SK-N-SH treated with all-trans-retinoic acid at 6 μM for 48 hours (cell line): ENCODE measurements at regions not wholly inside any gene's neighbourhood (a gene's known extent, or its start where the extent isn't known, plus 50 kb on each side); places are given as distances from the start of the nearest gene placed in this dataset.

Experiments used
- ATAC-seq: fragments of 200-7000 bp; cut with Tn5 transposase; 3 replicates; pipeline ENCODE4 v1.9.1; 2020; ENCODE audit warnings: mild to moderate bottlenecking, moderate library complexity
- CSDC2 ChIP-seq: fragments of 250-450 bp; sonication (Bioruptor Pico); IDR thresholded peaks from 2 replicates; pipeline ENCODE4 v1.5.0; 2020; ENCODE audit warnings: mild to moderate bottlenecking, moderate library complexity
- OSR1 ChIP-seq: fragments of 250-450 bp; sonication (Bioruptor Pico); IDR thresholded peaks from 2 replicates; pipeline ENCODE4 v1.8.0; 2022; ENCODE audit warnings: moderate library complexity, mild to moderate bottlenecking, inconsistent platforms
- SNAI2 ChIP-seq: fragments of 250-450 bp; sonication (Bioruptor Pico); IDR thresholded peaks from 2 replicates; pipeline ENCODE4 v1.5.0; 2020; ENCODE audit warnings: mild to moderate bottlenecking, moderate library complexity
- TCF4 ChIP-seq: fragments of 250-450 bp; sonication (Bioruptor Pico); IDR thresholded peaks from 2 replicates; pipeline ENCODE4 v1.8.0; 2021; ENCODE audit warnings: mild to moderate bottlenecking, moderate library complexity, borderline replicate concordance
- ZFP3 ChIP-seq: fragments of 250-450 bp; sonication (Bioruptor Pico); IDR thresholded peaks from 2 replicates; pipeline ENCODE4 v1.5.0; 2020; ENCODE audit warnings: mild to moderate bottlenecking, moderate library complexity
- ZNF70 ChIP-seq: fragments of 450-650 bp; formaldehyde crosslinking; IDR thresholded peaks from 2 replicates; pipeline ENCODE4 v1.5.0; 2020; ENCODE audit warnings: mild to moderate bottlenecking, moderate library complexity
- ZNF8 ChIP-seq: fragments of 450-650 bp; formaldehyde crosslinking; IDR thresholded peaks from 2 replicates; pipeline ENCODE4 v1.5.0; 2020; ENCODE audit warnings: mild to moderate bottlenecking, moderate library complexity
- TF ChIP-seq, protein P1 (sequence below): fragments of 250-450 bp; sonication (Bioruptor Pico); IDR thresholded peaks from 2 replicates; pipeline ENCODE4 v1.5.0; 2020; ENCODE audit warnings: mild to moderate bottlenecking, moderate library complexity
- TF ChIP-seq, protein P2 (sequence below): fragments of 250-450 bp; sonication (Bioruptor Pico); IDR thresholded peaks from 2 replicates; pipeline ENCODE4 v1.5.1; 2021; ENCODE audit warnings: mild to moderate bottlenecking, moderate library complexity
- TF ChIP-seq, protein P3 (sequence below): fragments of 250-450 bp; sonication (Bioruptor Pico); IDR thresholded peaks from 2 replicates; pipeline ENCODE4 v1.8.0; 2021; ENCODE audit warnings: low read depth, mild to moderate bottlenecking, moderate library complexity, borderline replicate concordance
- TF ChIP-seq, protein P4 (sequence below): fragments of 250-450 bp; sonication (Bioruptor Pico); IDR thresholded peaks from 2 replicates; pipeline ENCODE4 v1.5.1; 2020; ENCODE audit warnings: low read depth, mild to moderate bottlenecking, moderate library complexity

DNA sequence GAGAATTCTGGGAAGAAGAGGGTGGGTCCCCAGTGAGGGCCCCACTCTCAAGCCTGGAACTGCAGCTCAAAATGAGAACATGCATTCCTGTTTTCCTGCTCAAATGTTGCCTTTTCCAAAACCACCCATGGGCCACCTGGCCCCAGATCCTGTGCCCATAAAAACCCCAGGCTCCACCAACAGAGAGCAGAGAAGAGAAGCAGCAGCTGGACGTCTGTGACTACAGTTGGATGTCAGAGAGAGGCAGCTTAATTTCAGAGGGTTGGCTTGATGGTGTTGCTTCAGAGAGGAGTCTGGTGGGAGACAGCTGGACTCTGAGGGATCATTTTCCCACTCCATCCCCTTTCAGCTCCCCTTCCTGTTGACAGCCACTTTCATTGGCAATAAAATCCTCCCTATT lies 256.4 kb downstream of the FZD1 start (continued):
- TF ChIP-seq, protein P1, sequence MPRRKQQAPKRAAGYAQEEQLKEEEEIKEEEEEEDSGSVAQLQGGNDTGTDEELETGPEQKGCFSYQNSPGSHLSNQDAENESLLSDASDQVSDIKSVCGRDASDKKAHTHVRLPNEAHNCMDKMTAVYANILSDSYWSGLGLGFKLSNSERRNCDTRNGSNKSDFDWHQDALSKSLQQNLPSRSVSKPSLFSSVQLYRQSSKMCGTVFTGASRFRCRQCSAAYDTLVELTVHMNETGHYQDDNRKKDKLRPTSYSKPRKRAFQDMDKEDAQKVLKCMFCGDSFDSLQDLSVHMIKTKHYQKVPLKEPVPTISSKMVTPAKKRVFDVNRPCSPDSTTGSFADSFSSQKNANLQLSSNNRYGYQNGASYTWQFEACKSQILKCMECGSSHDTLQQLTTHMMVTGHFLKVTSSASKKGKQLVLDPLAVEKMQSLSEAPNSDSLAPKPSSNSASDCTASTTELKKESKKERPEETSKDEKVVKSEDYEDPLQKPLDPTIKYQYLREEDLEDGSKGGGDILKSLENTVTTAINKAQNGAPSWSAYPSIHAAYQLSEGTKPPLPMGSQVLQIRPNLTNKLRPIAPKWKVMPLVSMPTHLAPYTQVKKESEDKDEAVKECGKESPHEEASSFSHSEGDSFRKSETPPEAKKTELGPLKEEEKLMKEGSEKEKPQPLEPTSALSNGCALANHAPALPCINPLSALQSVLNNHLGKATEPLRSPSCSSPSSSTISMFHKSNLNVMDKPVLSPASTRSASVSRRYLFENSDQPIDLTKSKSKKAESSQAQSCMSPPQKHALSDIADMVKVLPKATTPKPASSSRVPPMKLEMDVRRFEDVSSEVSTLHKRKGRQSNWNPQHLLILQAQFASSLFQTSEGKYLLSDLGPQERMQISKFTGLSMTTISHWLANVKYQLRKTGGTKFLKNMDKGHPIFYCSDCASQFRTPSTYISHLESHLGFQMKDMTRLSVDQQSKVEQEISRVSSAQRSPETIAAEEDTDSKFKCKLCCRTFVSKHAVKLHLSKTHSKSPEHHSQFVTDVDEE, result no peak

DNA sequence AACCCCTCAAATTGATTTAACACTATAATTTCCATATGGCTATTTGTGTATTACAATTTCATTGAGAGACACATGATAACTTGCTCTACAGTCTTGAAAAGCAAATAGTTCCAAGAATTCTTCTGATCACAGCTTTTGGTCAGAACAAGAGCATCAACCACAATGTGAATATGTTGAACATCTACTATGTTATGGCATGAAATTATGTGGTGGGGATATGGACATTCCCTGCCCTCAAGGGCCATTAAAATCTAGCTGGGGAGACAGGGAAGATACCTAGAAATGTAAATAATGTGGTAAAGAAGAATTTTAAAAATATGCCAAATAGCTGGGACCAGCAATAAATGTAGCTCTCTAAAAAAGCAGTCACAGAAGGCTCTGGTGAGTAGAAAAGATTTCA lies 262.2 kb downstream of the FZD1 start:
- ATAC-seq, result no peak
- TF ChIP-seq, protein P2, sequence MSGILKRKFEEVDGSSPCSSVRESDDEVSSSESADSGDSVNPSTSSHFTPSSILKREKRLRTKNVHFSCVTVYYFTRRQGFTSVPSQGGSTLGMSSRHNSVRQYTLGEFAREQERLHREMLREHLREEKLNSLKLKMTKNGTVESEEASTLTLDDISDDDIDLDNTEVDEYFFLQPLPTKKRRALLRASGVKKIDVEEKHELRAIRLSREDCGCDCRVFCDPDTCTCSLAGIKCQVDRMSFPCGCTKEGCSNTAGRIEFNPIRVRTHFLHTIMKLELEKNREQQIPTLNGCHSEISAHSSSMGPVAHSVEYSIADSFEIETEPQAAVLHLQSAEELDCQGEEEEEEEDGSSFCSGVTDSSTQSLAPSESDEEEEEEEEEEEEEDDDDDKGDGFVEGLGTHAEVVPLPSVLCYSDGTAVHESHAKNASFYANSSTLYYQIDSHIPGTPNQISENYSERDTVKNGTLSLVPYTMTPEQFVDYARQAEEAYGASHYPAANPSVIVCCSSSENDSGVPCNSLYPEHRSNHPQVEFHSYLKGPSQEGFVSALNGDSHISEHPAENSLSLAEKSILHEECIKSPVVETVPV, result no peak
- TF ChIP-seq SNAI2 (CRISPR knock-in tag) (no peak), ZNF8 (CRISPR knock-in tag) (no peak), ZNF70 (CRISPR knock-in tag) (no peak), ZFP3 (CRISPR knock-in tag) (no peak), TCF4 (no peak), CSDC2 (CRISPR knock-in tag) (no peak)
- TF ChIP-seq, protein P3, sequence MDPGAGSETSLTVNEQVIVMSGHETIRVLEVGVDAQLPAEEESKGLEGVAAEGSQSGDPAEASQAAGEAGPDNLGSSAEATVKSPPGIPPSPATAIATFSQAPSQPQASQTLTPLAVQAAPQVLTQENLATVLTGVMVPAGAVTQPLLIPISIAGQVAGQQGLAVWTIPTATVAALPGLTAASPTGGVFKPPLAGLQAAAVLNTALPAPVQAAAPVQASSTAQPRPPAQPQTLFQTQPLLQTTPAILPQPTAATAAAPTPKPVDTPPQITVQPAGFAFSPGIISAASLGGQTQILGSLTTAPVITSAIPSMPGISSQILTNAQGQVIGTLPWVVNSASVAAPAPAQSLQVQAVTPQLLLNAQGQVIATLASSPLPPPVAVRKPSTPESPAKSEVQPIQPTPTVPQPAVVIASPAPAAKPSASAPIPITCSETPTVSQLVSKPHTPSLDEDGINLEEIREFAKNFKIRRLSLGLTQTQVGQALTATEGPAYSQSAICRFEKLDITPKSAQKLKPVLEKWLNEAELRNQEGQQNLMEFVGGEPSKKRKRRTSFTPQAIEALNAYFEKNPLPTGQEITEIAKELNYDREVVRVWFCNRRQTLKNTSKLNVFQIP, result no peak
- TF ChIP-seq, all 23 proteins: peak for 0

DNA sequence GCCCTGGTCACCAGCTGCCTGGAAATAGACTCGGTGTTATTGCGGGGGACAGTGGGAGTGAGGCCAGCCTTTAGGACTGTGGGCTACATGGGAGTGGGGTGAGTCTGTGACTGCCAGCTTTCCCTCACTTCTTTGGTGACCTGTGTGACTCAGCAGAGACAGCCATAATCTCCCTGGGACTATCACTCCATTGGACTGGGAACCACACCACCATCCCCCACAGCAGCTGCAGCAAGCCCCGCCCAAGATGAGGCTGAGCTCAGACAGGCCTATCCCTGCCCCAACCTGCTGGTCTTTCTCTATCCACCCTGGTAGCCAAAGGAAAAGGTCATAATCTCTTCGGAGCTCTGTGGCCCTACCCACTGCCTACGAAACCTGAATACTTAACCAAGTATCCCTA lies 263.2 kb downstream of the FZD1 start:
- ATAC-seq, result no peak

DNA sequence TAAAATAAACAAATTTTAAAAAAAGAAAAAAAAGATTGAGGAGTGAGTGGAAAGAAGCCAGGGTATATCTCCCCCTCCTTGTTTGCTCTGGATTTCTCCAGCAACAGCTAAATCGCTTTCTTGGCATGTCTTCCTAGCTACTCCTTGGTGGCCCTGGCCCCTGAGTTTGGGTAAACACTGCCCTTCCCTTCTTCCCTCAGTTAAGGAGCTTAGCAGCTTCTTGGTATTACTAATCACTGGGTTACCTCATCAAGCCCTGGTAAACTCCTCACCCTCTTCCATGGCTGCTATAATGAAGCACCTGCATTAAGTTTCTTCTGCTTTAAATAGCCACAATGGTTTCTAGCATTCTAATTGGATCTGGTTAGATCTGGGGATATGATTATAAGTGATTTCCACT lies 269.8 kb downstream of the FZD1 start:
- TF ChIP-seq, protein P4, sequence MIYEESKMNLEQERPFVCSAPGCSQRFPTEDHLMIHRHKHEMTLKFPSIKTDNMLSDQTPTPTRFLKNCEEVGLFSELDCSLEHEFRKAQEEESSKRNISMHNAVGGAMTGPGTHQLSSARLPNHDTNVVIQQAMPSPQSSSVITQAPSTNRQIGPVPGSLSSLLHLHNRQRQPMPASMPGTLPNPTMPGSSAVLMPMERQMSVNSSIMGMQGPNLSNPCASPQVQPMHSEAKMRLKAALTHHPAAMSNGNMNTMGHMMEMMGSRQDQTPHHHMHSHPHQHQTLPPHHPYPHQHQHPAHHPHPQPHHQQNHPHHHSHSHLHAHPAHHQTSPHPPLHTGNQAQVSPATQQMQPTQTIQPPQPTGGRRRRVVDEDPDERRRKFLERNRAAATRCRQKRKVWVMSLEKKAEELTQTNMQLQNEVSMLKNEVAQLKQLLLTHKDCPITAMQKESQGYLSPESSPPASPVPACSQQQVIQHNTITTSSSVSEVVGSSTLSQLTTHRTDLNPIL, result no peak
- TF ChIP-seq, protein P1, result no peak
- TF ChIP-seq, protein P2, result no peak
- no peak for ATAC-seq

More for the DNA sequence above, 263.2 kb downstream of the FZD1 start:
- no peak for TF ChIP-seq TCF4
- TF ChIP-seq OSR1, result no peak
- TF ChIP-seq, protein P2, result no peak
- no peak for TF ChIP-seq SNAI2 (CRISPR knock-in tag)
- no peak for TF ChIP-seq CSDC2 (CRISPR knock-in tag)
- TF ChIP-seq ZNF70 (CRISPR knock-in tag), result no peak
